PC-9 (cell line): ENCODE measurements at regions not wholly inside any gene's neighbourhood (a gene's known extent, or its start where the extent isn't known, plus 50 kb on each side); places are given as distances from the start of the nearest gene placed in this dataset.

Experiments
- BruUV-seq: library from RNA; stranded (reverse); fragments of 400-500 nt; replicated peaks from 2 replicates; lab custom pipeline; 2021; lab: Mats Ljungman, UMichigan
- CTCF ChIA-PET: fragments of 300-600 bp; sonication (Branson Sonifier 250); formaldehyde crosslinking; loops from one replicate; lab custom pipeline; 2022; ENCODE audit warnings: antibody characterized with exemption; lab: Charles Lee
- POLR2A ChIA-PET: fragments of 300-600 bp; sonication (Branson Sonifier 250); formaldehyde crosslinking; loops from one replicate; lab custom pipeline; 2022; ENCODE audit warnings: antibody characterized with exemption; ENCODE audit not compliant: unreplicated experiment; lab: Charles Lee
- DNase-seq, 2 experiments: peaks; one replicate each; pipeline versions ENCODE4 v3.0.0 to v3.0.0-alpha.2; 2015 to 2022; ENCODE audit warnings: mixed read lengths in 1 of 2
- H2AFZ ChIP-seq: fragments of 200-600 bp; sonication (generic); 2 replicates; pipeline ENCODE4 v1.8.1; 2017; ENCODE audit warnings: antibody characterized with exemption
- H3F3A ChIP-seq: fragments of 200-600 bp; sonication (generic); 2 replicates; pipeline ENCODE4 v1.8.1; 2017; ENCODE audit warnings: antibody characterized with exemption, mild to moderate bottlenecking, low read depth; ENCODE audit not compliant: insufficient read depth
- H3K27ac ChIP-seq: fragments of 200-600 bp; sonication (generic); 2 replicates; pipeline ENCODE4 v1.6.1; 2016; ENCODE audit warnings: mixed run types
- H3K27me3 ChIP-seq: fragments of 200-600 bp; sonication (generic); 2 replicates; pipeline ENCODE4 v1.6.1; 2016; ENCODE audit warnings: low read depth, mixed run types; ENCODE audit not compliant: insufficient read depth
- H3K36me3 ChIP-seq: fragments of 200-600 bp; sonication (generic); 2 replicates; pipeline ENCODE4 v1.6.1; 2016; ENCODE audit warnings: low read depth, mixed run types
- H3K4me1 ChIP-seq: fragments of 200-600 bp; sonication (generic); replicated peaks from 2 replicates; pipeline ENCODE4 v1.6.1; 2016; ENCODE audit warnings: mixed run types; ENCODE audit not compliant: insufficient read depth
- H3K4me2 ChIP-seq: fragments of 200-600 bp; sonication (generic); 2 replicates; pipeline ENCODE4 v1.6.1; 2017; ENCODE audit warnings: mixed run types
- H3K4me3 ChIP-seq: fragments of 200-600 bp; sonication (generic); 2 replicates; pipeline ENCODE4 v1.6.1; 2016; ENCODE audit warnings: mixed run types
- H3K79me2 ChIP-seq: fragments of 200-600 bp; sonication (generic); 2 replicates; pipeline ENCODE4 v1.6.1; 2017; ENCODE audit warnings: low read depth, mixed run types
- H3K9me2 ChIP-seq: fragments of 200-600 bp; sonication (generic); 2 replicates; pipeline ENCODE4 v1.8.1; 2017; ENCODE audit warnings: mild to moderate bottlenecking; ENCODE audit not compliant: insufficient read depth
- H3K9me3 ChIP-seq: fragments of 200-600 bp; sonication (generic); 2 replicates; pipeline ENCODE4 v1.8.1; 2016; ENCODE audit warnings: low read depth; ENCODE audit not compliant: insufficient read depth
- H4K20me1 ChIP-seq: fragments of 200-600 bp; sonication (generic); 2 replicates; pipeline ENCODE4 v1.8.1; 2017; ENCODE audit not compliant: insufficient read depth
- CTCF ChIP-seq: fragments of 200-600 bp; sonication (generic); conservative IDR thresholded peaks from 2 replicates; pipeline ENCODE4 v1.6.1; 2017; ENCODE audit warnings: mixed run types, antibody characterized with exemption, mild to moderate bottlenecking, moderate library complexity
- EZH2 ChIP-seq: fragments of 200-600 bp; sonication (generic); IDR thresholded peaks from 2 replicates; pipeline ENCODE4 v1.8.0; 2017; ENCODE audit warnings: antibody characterized with exemption, low read depth
- intact Hi-C: fragments of 100-400 bp; cut with micrococcal nuclease; formaldehyde crosslinking; loops from one replicate; pipeline ENCODE4 v1.10.0; 2022; ENCODE audit not compliant: unreplicated experiment

GRCh38 chr9:78664370-78664769, 367.4 kb downstream of the PSAT1 start:
- Histone ChIP-seq H3K27ac (no peak overlapping the region), H3K9me3 (no peaks in the 10 kb centered on the region), H4K20me1 (no peaks in the 10 kb centered on the region), H3K79me2 (no peaks in the 10 kb centered on the region), H3K36me3 (no peaks in the 10 kb centered on the region), H3K27me3 (no peaks in the 10 kb centered on the region), H3K4me1 (no peaks in the 10 kb centered on the region; the same call in 1 of the 2 replicates), H3K4me3 (no peak overlapping the region), H3K4me2 (no peak overlapping the region), H2AFZ (no peak overlapping the region), H3K9me2 (no peaks in the 10 kb centered on the region), H3F3A (no peaks in the 10 kb centered on the region)
- intact Hi-C loops = loop anchor here (10.0 kb wide), 1 partner anchor 60 kb away; no protein-coding TSS in a partner anchor
- TF ChIP-seq EZH2 (no peak), CTCF (no peak)
- ChIA-PET POLR2A (no interaction called here), CTCF (no interaction called here)
- no TSS peak for BruUV-seq
- no peak for DNase-seq

GRCh38 chr9:78666818-78667414, 370.0 kb downstream of the PSAT1 start:
- TF ChIP-seq EZH2 = no peak
- TF ChIP-seq CTCF = no peak
- DNase-seq = no peak
- Histone ChIP-seq H3K4me1 (no peaks in the 10 kb centered on the region; the same call in 1 of the 2 replicates), H3F3A (no peaks in the 10 kb centered on the region), H3K79me2 (no peaks in the 10 kb centered on the region), H3K9me2 (no peaks in the 10 kb centered on the region), H4K20me1 (no peaks in the 10 kb centered on the region), H3K27ac (no peak overlapping the region), H3K36me3 (no peaks in the 10 kb centered on the region), H3K9me3 (no peaks in the 10 kb centered on the region), H3K4me2 (no peak overlapping the region), H2AFZ (no peak overlapping the region), H3K4me3 (no peak overlapping the region), H3K27me3 (no peaks in the 10 kb centered on the region)
- no TSS peak for BruUV-seq
- CTCF ChIA-PET = no interaction called here
- intact Hi-C loops = loop anchor here (10.0 kb wide), 1 partner anchor 62 kb away; no protein-coding TSS in a partner anchor
- POLR2A ChIA-PET = no interaction called here

GRCh38 chr9:78668148-78668832, 371.4 kb downstream of the PSAT1 start:
- Histone ChIP-seq H3K4me1 (no peaks in the 10 kb centered on the region; the same call in 1 of the 2 replicates), H3K79me2 (no peaks in the 10 kb centered on the region), H3F3A (no peaks in the 10 kb centered on the region), H3K27ac (no peak overlapping the region), H3K27me3 (no peaks in the 10 kb centered on the region), H4K20me1 (no peaks in the 10 kb centered on the region), H3K9me2 (no peaks in the 10 kb centered on the region), H3K4me3 (no peak overlapping the region), H3K4me2 (no peak overlapping the region), H3K36me3 (no peaks in the 10 kb centered on the region), H2AFZ (no peak overlapping the region), H3K9me3 (no peaks in the 10 kb centered on the region)
- TF ChIP-seq CTCF (no peak), EZH2 (no peak)
- intact Hi-C loops = loop anchor here (10.0 kb wide), 1 partner anchor 63 kb away; no protein-coding TSS in a partner anchor
- BruUV-seq = no TSS peak
- peak; percentile 47 to 48 for DNase-seq
- POLR2A ChIA-PET = interaction anchor here (0.6 to 0.7 kb wide), 3 partner anchors 60 to 332 kb away, joined by 5 to 6 read pairs (median 5); no protein-coding TSS in a partner anchor
- CTCF ChIA-PET = interaction anchor here (0.6 kb wide), 1 partner anchor 557 kb away, joined by 3 read pairs; no protein-coding TSS in a partner anchor
